ENCODE measurements at regions not wholly inside any gene's neighbourhood (a gene's known extent, or its start where the extent isn't known, plus 50 kb on each side); places are given as distances from the start of the nearest gene placed in this dataset.

DNA sequence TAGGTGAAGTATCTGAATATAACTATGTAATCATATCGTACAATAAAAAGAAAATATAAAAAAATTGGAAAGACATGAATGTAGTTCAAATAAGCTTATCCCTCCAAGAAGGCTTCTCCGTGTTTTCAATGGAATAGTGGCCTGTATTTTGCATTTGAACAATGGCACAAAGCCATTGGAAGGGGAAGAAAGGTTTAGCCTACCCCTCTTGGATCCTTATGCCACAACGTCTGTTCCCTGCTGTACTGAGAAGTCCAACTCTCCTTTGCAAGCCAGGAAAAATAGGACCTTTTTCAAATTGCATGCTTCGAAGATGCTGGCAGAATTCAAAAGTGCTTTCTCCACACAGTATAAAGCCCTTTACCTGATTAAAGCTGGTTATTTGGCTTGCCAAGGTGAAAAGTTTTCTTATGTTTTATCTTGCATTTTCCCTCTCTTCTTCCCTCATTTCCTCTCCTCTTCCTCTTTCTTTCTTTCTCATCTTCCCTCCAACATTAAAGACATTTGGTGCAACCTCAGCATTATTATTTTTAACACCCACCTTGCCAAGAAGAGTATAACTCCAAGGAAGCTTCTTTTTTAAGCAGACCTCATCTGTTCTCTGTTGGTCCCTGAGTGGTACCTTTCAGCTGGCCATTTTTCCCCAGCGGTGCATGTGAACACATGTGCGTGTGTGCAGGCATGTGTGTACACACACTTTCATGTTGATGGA, 968.6 kb upstream of the RBFOX1 start:
- TF ChIP-seq, protein P1, sequence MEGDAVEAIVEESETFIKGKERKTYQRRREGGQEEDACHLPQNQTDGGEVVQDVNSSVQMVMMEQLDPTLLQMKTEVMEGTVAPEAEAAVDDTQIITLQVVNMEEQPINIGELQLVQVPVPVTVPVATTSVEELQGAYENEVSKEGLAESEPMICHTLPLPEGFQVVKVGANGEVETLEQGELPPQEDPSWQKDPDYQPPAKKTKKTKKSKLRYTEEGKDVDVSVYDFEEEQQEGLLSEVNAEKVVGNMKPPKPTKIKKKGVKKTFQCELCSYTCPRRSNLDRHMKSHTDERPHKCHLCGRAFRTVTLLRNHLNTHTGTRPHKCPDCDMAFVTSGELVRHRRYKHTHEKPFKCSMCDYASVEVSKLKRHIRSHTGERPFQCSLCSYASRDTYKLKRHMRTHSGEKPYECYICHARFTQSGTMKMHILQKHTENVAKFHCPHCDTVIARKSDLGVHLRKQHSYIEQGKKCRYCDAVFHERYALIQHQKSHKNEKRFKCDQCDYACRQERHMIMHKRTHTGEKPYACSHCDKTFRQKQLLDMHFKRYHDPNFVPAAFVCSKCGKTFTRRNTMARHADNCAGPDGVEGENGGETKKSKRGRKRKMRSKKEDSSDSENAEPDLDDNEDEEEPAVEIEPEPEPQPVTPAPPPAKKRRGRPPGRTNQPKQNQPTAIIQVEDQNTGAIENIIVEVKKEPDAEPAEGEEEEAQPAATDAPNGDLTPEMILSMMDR (conservative IDR thresholded peaks at IDR 0.05; ENCODE audit: low read depth, low read length) = no peak
- TF ChIP-seq EZH2 (IDR thresholded peaks at IDR 0.05; ENCODE audit: low read length, unreplicated experiment) = no peak
- TF ChIP-seq EZH2phosphoT487 (IDR thresholded peaks at IDR 0.05; ENCODE audit: borderline replicate concordance, low read length) = no peak
